Activated T-cell treated with anti-CD3 and anti-CD28 coated beads, Interleukin-2, amount 50 U/mL, for 4 hours (primary cell): ENCODE measurements at regions not wholly inside any gene's neighbourhood (a gene's known extent, or its start where the extent isn't known, plus 50 kb on each side); places are given as distances from the start of the nearest gene placed in this dataset.
"Not testable (repeated sequence)": the region's sequence is repeated elsewhere in the genome, so short reads cannot be mapped to it uniquely, and the experiment has no call there.

Experiments used
- ATAC-seq, 2 donors: fragments of 200-7000 bp; cut with Tn5 transposase; one replicate each; pipeline ENCODE4 v1.10.0; 2021
- DNase-seq: peaks from one replicate; pipeline ENCODE4 v3.0.0-alpha.2; 2020
- H3K27me3 Mint-ChIP-seq: one replicate; pipeline ENCODE4 v1.8.0; 2021; ENCODE audit warnings: low read depth, mixed read lengths
- H3K36me3 Mint-ChIP-seq: one replicate; pipeline ENCODE4 v1.8.0; 2022; ENCODE audit warnings: mixed read lengths; ENCODE audit not compliant: insufficient read depth
- H3K4me1 Mint-ChIP-seq: one replicate; pipeline ENCODE4 v1.8.0; 2021; ENCODE audit warnings: low read depth, mixed read lengths
- H3K4me3 Mint-ChIP-seq: one replicate; pipeline ENCODE4 v1.8.0; 2021; ENCODE audit warnings: mild to moderate bottlenecking, moderate library complexity, mixed read lengths
- H3K9me3 Mint-ChIP-seq: one replicate; pipeline ENCODE4 v1.8.0; 2021; ENCODE audit warnings: mixed read lengths

GRCh38 chr18:78479443-78479842 lies 500.2 kb upstream of the SALL3 start:
- DNase-seq (no peak), ATAC-seq (no peak)
- Mint-ChIP-seq H3K27me3 (peaks cover 3% of the 10 kb centered on the region), H3K36me3 (no peaks in the 10 kb centered on the region), H3K4me3 (no peak overlapping the region), H3K4me1 (no peaks in the 10 kb centered on the region), H3K9me3 (peaks cover 4% of the 10 kb centered on the region)

GRCh38 chr18:78480262-78481054 lies 499.2 kb upstream of the SALL3 start:
- peaks cover 4% of the 10 kb centered on the region for H3K9me3 Mint-ChIP-seq
- peaks cover 3% of the 10 kb centered on the region for H3K27me3 Mint-ChIP-seq
- ATAC-seq (no peak), DNase-seq (no peak)
- H3K4me3 Mint-ChIP-seq, result no peak overlapping the region
- H3K36me3 Mint-ChIP-seq, result no peaks in the 10 kb centered on the region
- no peaks in the 10 kb centered on the region for H3K4me1 Mint-ChIP-seq

GRCh38 chr18:78482378-78482777 lies 497.2 kb upstream of the SALL3 start:
- Mint-ChIP-seq H3K4me3 (no peak overlapping the region), H3K9me3 (peaks cover 4% of the 10 kb centered on the region), H3K27me3 (peaks cover 3% of the 10 kb centered on the region), H3K4me1 (no peaks in the 10 kb centered on the region), H3K36me3 (no peaks in the 10 kb centered on the region)
- DNase-seq (no peak), ATAC-seq (no peak)

GRCh38 chr18:78487649-78488048 lies 492.0 kb upstream of the SALL3 start:
- ATAC-seq (no peak), DNase-seq (no peak)
- Mint-ChIP-seq H3K27me3 (no peaks in the 10 kb centered on the region), H3K4me3 (no peak overlapping the region), H3K9me3 (peaks cover 3% of the 10 kb centered on the region), H3K36me3 (no peaks in the 10 kb centered on the region), H3K4me1 (no peaks in the 10 kb centered on the region)

- no peaks in the 10 kb centered on the region for H3K36me3 Mint-ChIP-seq
- no peaks in the 10 kb centered on the region for H3K4me1 Mint-ChIP-seq
- DNase-seq (no peak), ATAC-seq (no peak)
- H3K9me3 Mint-ChIP-seq, result peaks cover 3% of the 10 kb centered on the region
- no peak overlapping the region for H3K4me3 Mint-ChIP-seq
- H3K27me3 Mint-ChIP-seq, result no peaks in the 10 kb centered on the region
These were observed 487.4 kb upstream of the SALL3 start for GRCh38 chr18:78492064-78492812.

- H3K36me3 Mint-ChIP-seq, result no peaks in the 10 kb centered on the region
- no peaks in the 10 kb centered on the region for H3K4me1 Mint-ChIP-seq
- H3K27me3 Mint-ChIP-seq, result no peaks in the 10 kb centered on the region
- DNase-seq (no peak), ATAC-seq (no peak)
- H3K9me3 Mint-ChIP-seq, result peaks cover 3% of the 10 kb centered on the region
- H3K4me3 Mint-ChIP-seq, result no peak overlapping the region
These were observed 486.7 kb upstream of the SALL3 start for GRCh38 chr18:78492813-78493371.

- not testable (repeated sequence) for H3K36me3 Mint-ChIP-seq, ATAC-seq, H3K9me3 Mint-ChIP-seq, H3K4me1 Mint-ChIP-seq, H3K27me3 Mint-ChIP-seq, H3K4me3 Mint-ChIP-seq, DNase-seq
These were observed 486.1 kb upstream of the SALL3 start for GRCh38 chr18:78493490-78493889.

- ATAC-seq (no peak), DNase-seq (no peak)
- H3K4me1 Mint-ChIP-seq, result no peaks in the 10 kb centered on the region
- H3K4me3 Mint-ChIP-seq, result no peak overlapping the region
- H3K36me3 Mint-ChIP-seq, result no peaks in the 10 kb centered on the region
- H3K27me3 Mint-ChIP-seq, result no peaks in the 10 kb centered on the region
- H3K9me3 Mint-ChIP-seq, result peaks cover 3% of the 10 kb centered on the region
These were observed 485.2 kb upstream of the SALL3 start for GRCh38 chr18:78494204-78495085.

GRCh38 chr18:78495550-78495949 lies 484.1 kb upstream of the SALL3 start:
- Mint-ChIP-seq H3K36me3 (no peaks in the 10 kb centered on the region), H3K27me3 (no peaks in the 10 kb centered on the region), H3K4me3 (no peak overlapping the region), H3K4me1 (no peaks in the 10 kb centered on the region), H3K9me3 (peaks cover 3% of the 10 kb centered on the region)
- ATAC-seq (no peak), DNase-seq (no peak)

- ATAC-seq (no peak), DNase-seq (no peak)
- Mint-ChIP-seq H3K4me3 (no peak overlapping the region), H3K4me1 (no peaks in the 10 kb centered on the region), H3K9me3 (no peaks in the 10 kb centered on the region), H3K27me3 (no peaks in the 10 kb centered on the region), H3K36me3 (no peaks in the 10 kb centered on the region)
These were observed 483.5 kb upstream of the SALL3 start for GRCh38 chr18:78496079-78496478.

GRCh38 chr18:78497641-78498040 lies 482.0 kb upstream of the SALL3 start:
- Mint-ChIP-seq H3K9me3 (no peaks in the 10 kb centered on the region), H3K27me3 (no peaks in the 10 kb centered on the region), H3K4me1 (no peaks in the 10 kb centered on the region), H3K4me3 (no peak overlapping the region), H3K36me3 (no peaks in the 10 kb centered on the region)
- DNase-seq (no peak), ATAC-seq (no peak)

GRCh38 chr18:78499586-78499985 lies 480.0 kb upstream of the SALL3 start:
- H3K27me3 Mint-ChIP-seq, result no peaks in the 10 kb centered on the region
- H3K4me1 Mint-ChIP-seq, result no peaks in the 10 kb centered on the region
- H3K4me3 Mint-ChIP-seq, result no peak overlapping the region
- no peak for DNase-seq
- no peak for ATAC-seq
- H3K9me3 Mint-ChIP-seq, result no peaks in the 10 kb centered on the region
- no peaks in the 10 kb centered on the region for H3K36me3 Mint-ChIP-seq

- no peaks in the 10 kb centered on the region for H3K4me1 Mint-ChIP-seq
- ATAC-seq (no peak), DNase-seq (no peak)
- no peaks in the 10 kb centered on the region for H3K9me3 Mint-ChIP-seq
- no peak overlapping the region for H3K4me3 Mint-ChIP-seq
- H3K27me3 Mint-ChIP-seq, result no peaks in the 10 kb centered on the region
- no peaks in the 10 kb centered on the region for H3K36me3 Mint-ChIP-seq
These were observed 478.4 kb upstream of the SALL3 start for GRCh38 chr18:78501251-78501650.

- H3K9me3 Mint-ChIP-seq, result no peaks in the 10 kb centered on the region
- no peak overlapping the region for H3K4me3 Mint-ChIP-seq
- DNase-seq (no peak), ATAC-seq (no peak)
- no peaks in the 10 kb centered on the region for H3K36me3 Mint-ChIP-seq
- no peaks in the 10 kb centered on the region for H3K4me1 Mint-ChIP-seq
- no peaks in the 10 kb centered on the region for H3K27me3 Mint-ChIP-seq
These were observed 476.5 kb upstream of the SALL3 start for GRCh38 chr18:78503129-78503528.
